ENCODE measurements at regions not wholly inside any gene's neighbourhood (a gene's known extent, or its start where the extent isn't known, plus 50 kb on each side); places are given as distances from the start of the nearest gene placed in this dataset.

GRCh38 chr13:66159511-66159910 is 1070.6 kb downstream of the PCDH9 start:
- Histone ChIP-seq H3K27me3 (ENCODE audit: insufficient read depth, low read length, poor library complexity, severe bottlenecking) (peaks cover 54% of the 10 kb centered on the region), H3K36me3 (ENCODE audit: insufficient read depth, low read length) (no peaks in the 10 kb centered on the region), H4K20me1 (ENCODE audit: insufficient read depth, low read length, poor library complexity, severe bottlenecking) (no peaks in the 10 kb centered on the region), H3F3A (ENCODE audit: low read depth) (no peaks in the 10 kb centered on the region), H3K9me2 (replicated peaks; ENCODE audit: low read depth, low read length) (no peaks in the 10 kb centered on the region), H3K79me2 (ENCODE audit: insufficient read depth, low read length) (no peaks in the 10 kb centered on the region), H2AFZ (ENCODE audit: low read length) (no peak overlapping the region), H3K4me1 (ENCODE audit: insufficient read depth, low read length, poor library complexity, severe bottlenecking) (peaks cover 5% of the 10 kb centered on the region), H3K9ac (ENCODE audit: low read depth, low read length, poor library complexity, severe bottlenecking) (no peak overlapping the region), H3K4me2 (ENCODE audit: low read depth, low read length, poor library complexity, severe bottlenecking) (no peak overlapping the region), H3K9me3 (ENCODE audit: insufficient read depth, low read depth, low read length) (no peaks in the 10 kb centered on the region), H3K4me3 (ENCODE audit: low read length, poor library complexity, severe bottlenecking) (no peak overlapping the region)
- no peak for TF ChIP-seq CTCF (conservative IDR thresholded peaks at IDR 0.05; ENCODE audit: low read length)
- TF ChIP-seq EZH2phosphoT487 (IDR thresholded peaks at IDR 0.05; ENCODE audit: borderline replicate concordance): no peak

- H3K27me3 ChIP-seq (ENCODE audit: insufficient read depth, low read length, poor library complexity, severe bottlenecking): peaks cover 42% of the 10 kb centered on the region
- no peaks in the 10 kb centered on the region for H3K9me3 ChIP-seq (ENCODE audit: insufficient read depth, low read depth, low read length)
- no peaks in the 10 kb centered on the region for H4K20me1 ChIP-seq (ENCODE audit: insufficient read depth, low read length, poor library complexity, severe bottlenecking)
- no peaks in the 10 kb centered on the region for H3K79me2 ChIP-seq (ENCODE audit: insufficient read depth, low read length)
- no peak overlapping the region for H3K4me2 ChIP-seq (ENCODE audit: low read depth, low read length, poor library complexity, severe bottlenecking)
- no peaks in the 10 kb centered on the region for H3K36me3 ChIP-seq (ENCODE audit: insufficient read depth, low read length)
- no peak overlapping the region for H3K4me3 ChIP-seq (ENCODE audit: low read length, poor library complexity, severe bottlenecking)
- H3K9ac ChIP-seq (ENCODE audit: low read depth, low read length, poor library complexity, severe bottlenecking): no peak overlapping the region
- TF ChIP-seq EZH2phosphoT487 (IDR thresholded peaks at IDR 0.05; ENCODE audit: borderline replicate concordance) (no peak), CTCF (conservative IDR thresholded peaks at IDR 0.05; ENCODE audit: low read length) (no peak)
- H3K4me1 ChIP-seq (ENCODE audit: insufficient read depth, low read length, poor library complexity, severe bottlenecking): peaks cover 5% of the 10 kb centered on the region
- no peaks in the 10 kb centered on the region for H3K9me2 ChIP-seq (replicated peaks; ENCODE audit: low read depth, low read length)
- H2AFZ ChIP-seq (ENCODE audit: low read length): no peak overlapping the region
- H3F3A ChIP-seq (ENCODE audit: low read depth): no peaks in the 10 kb centered on the region
Observed at GRCh38 chr13:66154976-66155375, 1075.2 kb downstream of the PCDH9 start.

- Histone ChIP-seq H4K20me1 (ENCODE audit: insufficient read depth, low read length, poor library complexity, severe bottlenecking) (no peaks in the 10 kb centered on the region), H3K4me1 (ENCODE audit: insufficient read depth, low read length, poor library complexity, severe bottlenecking) (peaks cover 5% of the 10 kb centered on the region)
- no peak for TF ChIP-seq EZH2phosphoT487 (IDR thresholded peaks at IDR 0.05; ENCODE audit: borderline replicate concordance)
- TF ChIP-seq CTCF (conservative IDR thresholded peaks at IDR 0.05; ENCODE audit: low read length): no peak
Observed at GRCh38 chr13:66154354-66154753, 1075.8 kb downstream of the PCDH9 start.

More at GRCh38 chr13:66154354-66154753, 1075.8 kb downstream of the PCDH9 start:
- Histone ChIP-seq H3K27me3 (ENCODE audit: insufficient read depth, low read length, poor library complexity, severe bottlenecking) (peaks cover 36% of the 10 kb centered on the region), H3K79me2 (ENCODE audit: insufficient read depth, low read length) (no peaks in the 10 kb centered on the region), H3F3A (ENCODE audit: low read depth) (no peaks in the 10 kb centered on the region), H3K4me2 (ENCODE audit: low read depth, low read length, poor library complexity, severe bottlenecking) (no peak overlapping the region), H3K9ac (ENCODE audit: low read depth, low read length, poor library complexity, severe bottlenecking) (no peak overlapping the region), H3K9me3 (ENCODE audit: insufficient read depth, low read depth, low read length) (no peaks in the 10 kb centered on the region), H3K9me2 (replicated peaks; ENCODE audit: low read depth, low read length) (no peaks in the 10 kb centered on the region), H2AFZ (ENCODE audit: low read length) (no peak overlapping the region), H3K4me3 (ENCODE audit: low read length, poor library complexity, severe bottlenecking) (no peak overlapping the region), H3K36me3 (ENCODE audit: insufficient read depth, low read length) (no peaks in the 10 kb centered on the region)

Data from Loucy (cell line).